H1 (cell line): ENCODE measurements at regions not wholly inside any gene's neighbourhood (a gene's known extent, or its start where the extent isn't known, plus 50 kb on each side); places are given as distances from the start of the nearest gene placed in this dataset.

Experiments used
- CTCF ChIA-PET: fragments of 300-600 bp; sonication (Branson Sonifier 250); formaldehyde crosslinking; loops from one replicate; lab custom pipeline; 2021; ENCODE audit not compliant: partially characterized antibody; lab: Charles Lee
- POLR2A ChIA-PET: fragments of 300-600 bp; sonication (Branson Sonifier 250); formaldehyde crosslinking; loops from one replicate; lab custom pipeline; 2021; ENCODE audit warnings: inconsistent platforms; ENCODE audit not compliant: partially characterized antibody; lab: Charles Lee
- DNase-seq, 2 experiments: peaks; one replicate each; pipeline versions ENCODE4 v3.0.0 to v3.0.0-alpha.2; 2010 to 2022; ENCODE audit warnings: low spot score in 2 of 2, low read depth in 1 of 2, mixed read lengths in 1 of 2
- FAIRE-seq: peaks from 2 replicates; lab custom pipeline; 2011; peaks lifted over from hg19 to GRCh38; lab: Jason Lieb, UNC
- H2AFZ ChIP-seq: 2 replicates; pipeline ENCODE4 v1.8.1; 2012; ENCODE audit warnings: low read length, inconsistent platforms
- H2AK5ac ChIP-seq: 2 replicates; pipeline ENCODE4 v1.6.1; 2013; ENCODE audit warnings: low read depth, low read length
- H2BK120ac ChIP-seq: replicated peaks from 2 replicates; pipeline ENCODE3; 2013; ENCODE audit warnings: low read depth, low read length, inconsistent platforms
- H2BK12ac ChIP-seq: 2 replicates; pipeline ENCODE4 v1.6.1; 2013; ENCODE audit warnings: low read depth, low read length
- H2BK15ac ChIP-seq: 2 replicates; pipeline ENCODE4 v1.6.1; 2013; ENCODE audit warnings: low read length
- H2BK20ac ChIP-seq: 2 replicates; pipeline ENCODE4 v1.6.1; 2013; ENCODE audit warnings: low read length
- H2BK5ac ChIP-seq: 2 replicates; pipeline ENCODE4 v1.6.1; 2013; ENCODE audit warnings: low read depth, low read length
- H3K14ac ChIP-seq: 2 replicates; pipeline ENCODE4 v1.6.1; 2013; ENCODE audit warnings: inconsistent platforms; ENCODE audit not compliant: insufficient read length
- H3K18ac ChIP-seq: 2 replicates; pipeline ENCODE4 v1.6.1; 2013; ENCODE audit warnings: low read length; ENCODE audit errors: extremely low read depth
- H3K23ac ChIP-seq: 2 replicates; pipeline ENCODE4 v1.6.1; 2013; ENCODE audit warnings: inconsistent platforms; ENCODE audit not compliant: insufficient read length
- H3K23me2 ChIP-seq: 2 replicates; pipeline ENCODE4 v1.6.1; 2013; ENCODE audit warnings: low read depth, low read length
- H3K27ac ChIP-seq: 2 replicates; pipeline ENCODE4 v1.6.1; 2011; ENCODE audit warnings: low read depth, low read length, inconsistent platforms
- H3K27me3 ChIP-seq, 4 experiments: replicated peaks in 1 of 4; 1 replicate in 1 of 4; 2 replicates in 3 of 4; pipeline versions ENCODE4 v1.6.1 to v1.8.1; 2011 to 2013; ENCODE audit warnings: low read length in 3 of 4, mild to moderate bottlenecking in 3 of 4, inconsistent platforms in 2 of 4, mixed read lengths in 2 of 4, moderate library complexity in 1 of 4; ENCODE audit not compliant: control insufficient read depth in 3 of 4, insufficient read depth in 3 of 4; ENCODE audit errors: extremely low read depth in 1 of 4
- H3K36me3 ChIP-seq, 4 experiments: 2 replicates each; pipeline versions ENCODE4 v1.6.1 to v1.8.1; 2011 to 2013; ENCODE audit warnings: mild to moderate bottlenecking in 4 of 4, low read length in 3 of 4, moderate library complexity in 2 of 4, control low read depth in 1 of 4, inconsistent platforms in 1 of 4; ENCODE audit not compliant: insufficient read depth in 4 of 4, control insufficient read depth in 2 of 4
- H3K4ac ChIP-seq: replicated peaks from 2 replicates; pipeline ENCODE3; 2013; ENCODE audit warnings: low read length, low read depth, mixed read lengths, inconsistent platforms; ENCODE audit not compliant: insufficient read length
- H3K4me1 ChIP-seq, 4 experiments: replicated peaks in 1 of 4; 1 replicate in 1 of 4; 2 replicates in 3 of 4; pipeline versions ENCODE4 v1.6.1 to v1.8.1; 2011 to 2013; ENCODE audit warnings: low read length in 3 of 4, inconsistent platforms in 2 of 4, mixed read lengths in 1 of 4; ENCODE audit not compliant: insufficient read depth in 4 of 4, control insufficient read depth in 3 of 4
- H3K4me2 ChIP-seq, 2 experiments: 2 replicates each; pipeline versions ENCODE4 v1.6.1 to v1.8.1; 2011 to 2013; ENCODE audit warnings: low read depth in 2 of 2, low read length in 2 of 2, control low read depth in 1 of 2, inconsistent platforms in 1 of 2, mild to moderate bottlenecking in 1 of 2; ENCODE audit not compliant: insufficient read depth in 1 of 2
- H3K4me3 ChIP-seq, 4 experiments: fragments of 200-600, 300-600 bp in 1 of 4; sonication (generic), shearing (Covaris generic), sonication (Bioruptor Twin) in 1 of 4; 2 replicates each; pipeline versions ENCODE4 v1.5.1 to v1.8.1; 2011 to 2016; ENCODE audit warnings: low read length in 4 of 4, low read depth in 3 of 4, control low read depth in 2 of 4, inconsistent platforms in 2 of 4, mild to moderate bottlenecking in 2 of 4, mixed read lengths in 1 of 4, moderate library complexity in 1 of 4; ENCODE audit not compliant: insufficient read depth in 2 of 4; ENCODE audit errors: extremely low read depth in 1 of 4
- H3K56ac ChIP-seq: replicated peaks from 2 replicates; pipeline ENCODE3; 2013; ENCODE audit warnings: low read depth, mild to moderate bottlenecking, mixed read lengths, low read length, inconsistent platforms; ENCODE audit not compliant: insufficient read length
- H3K79me1 ChIP-seq: 2 replicates; pipeline ENCODE4 v1.6.1; 2013; ENCODE audit warnings: low read depth, low read length, control low read depth
- H3K79me2 ChIP-seq, 2 experiments: 2 replicates each; pipeline versions ENCODE4 v1.6.1 to v1.8.1; 2012 to 2013; ENCODE audit warnings: low read length in 2 of 2, mild to moderate bottlenecking in 2 of 2, inconsistent platforms in 1 of 2; ENCODE audit not compliant: insufficient read depth in 2 of 2, control insufficient read depth in 1 of 2
- H3K9ac ChIP-seq, 4 experiments: replicated peaks in 1 of 4; 1 replicate in 1 of 4; 2 replicates in 3 of 4; pipeline versions ENCODE4 v1.6.1 to v1.8.1; 2011 to 2013; ENCODE audit warnings: low read depth in 3 of 4, low read length in 3 of 4, control low read depth in 2 of 4, mild to moderate bottlenecking in 2 of 4, moderate library complexity in 2 of 4, inconsistent platforms in 1 of 4; ENCODE audit errors: extremely low read depth in 1 of 4
- H3K9me3 ChIP-seq, 2 experiments: 2 replicates each; pipeline versions ENCODE4 v1.6.1 to v1.8.1; 2012 to 2013; ENCODE audit warnings: mild to moderate bottlenecking in 2 of 2, moderate library complexity in 2 of 2, control low read depth in 1 of 2, inconsistent platforms in 1 of 2, low read depth in 1 of 2, low read length in 1 of 2, mixed read lengths in 1 of 2; ENCODE audit not compliant: insufficient read depth in 2 of 2
- H4K20me1 ChIP-seq, 2 experiments: replicated peaks in 1 of 2; 2 replicates each; pipeline versions ENCODE3 to v1.8.1; 2011 to 2013; ENCODE audit warnings: inconsistent platforms in 2 of 2, low read length in 2 of 2, mild to moderate bottlenecking in 1 of 2; ENCODE audit not compliant: insufficient read depth in 2 of 2, control insufficient read depth in 1 of 2
- H4K5ac ChIP-seq: 2 replicates; pipeline ENCODE4 v1.6.1; 2013; ENCODE audit warnings: low read length, low read depth, mixed read lengths, inconsistent platforms; ENCODE audit not compliant: insufficient read length
- H4K8ac ChIP-seq: 2 replicates; pipeline ENCODE4 v1.8.0; 2013; ENCODE audit warnings: mild to moderate bottlenecking, moderate library complexity, low read length, inconsistent platforms; ENCODE audit not compliant: insufficient read depth; ENCODE audit errors: extremely low read depth
- H4K91ac ChIP-seq: replicated peaks from 2 replicates; pipeline ENCODE3; 2013; ENCODE audit warnings: low read length, mixed read lengths, inconsistent platforms; ENCODE audit not compliant: insufficient read length
- BCL11A ChIP-seq, 2 experiments: IDR thresholded peaks; one replicate each; pipeline ENCODE4 v1.6.1; 2011; ENCODE audit warnings: low read depth in 2 of 2, low read length in 2 of 2, mild to moderate bottlenecking in 2 of 2
- CBX8 ChIP-seq: fragments of 300-800, 300-1000 bp; sonication (generic); IDR thresholded peaks from 2 replicates; pipeline ENCODE4 v1.7.1; 2016; ENCODE audit warnings: low read depth, low read length, borderline replicate concordance
- CEBPB ChIP-seq: IDR thresholded peaks from 2 replicates; pipeline ENCODE4 v1.6.1; 2012; ENCODE audit warnings: low read depth, low read length
- HDAC6 ChIP-seq: IDR thresholded peaks from one replicate; pipeline ENCODE4 v1.7.1; 2012; ENCODE audit warnings: low read depth, mild to moderate bottlenecking, inconsistent platforms, low read length, moderate library complexity
- JUN ChIP-seq: IDR thresholded peaks from 2 replicates; pipeline ENCODE4 v1.6.1; 2011; ENCODE audit warnings: low read depth, mild to moderate bottlenecking, improper control_type of control experiment, low read length
- RFX5 ChIP-seq: IDR thresholded peaks from 2 replicates; pipeline ENCODE4 v1.6.1; 2011; ENCODE audit warnings: low read depth, low read length, improper control_type of control experiment, borderline replicate concordance
- RNF2 ChIP-seq: fragments of 200-900, 300-1000 bp; sonication (generic); IDR thresholded peaks from 2 replicates; pipeline ENCODE4 v1.7.1; 2016; ENCODE audit warnings: borderline replicate concordance, low read depth, mild to moderate bottlenecking, antibody characterized with exemption, low read length; ENCODE audit not compliant: poor library complexity, severe bottlenecking; ENCODE audit errors: missing control alignments
- SAP30 ChIP-seq: fragments of 300-600 bp; sonication (generic); IDR thresholded peaks from 2 replicates; pipeline ENCODE4 v1.7.1; 2012; ENCODE audit warnings: low read length, moderate library complexity, mild to moderate bottlenecking, inconsistent platforms; ENCODE audit not compliant: insufficient read depth, insufficient replicate concordance
- SIRT6 ChIP-seq: IDR thresholded peaks from one replicate; pipeline ENCODE4 v1.7.1; 2012; ENCODE audit warnings: low read length, inconsistent platforms
- SIX5 ChIP-seq: IDR thresholded peaks from 2 replicates; pipeline ENCODE4 v1.6.1; 2011; ENCODE audit warnings: mild to moderate bottlenecking, low read depth, low read length
- TAF1 ChIP-seq: IDR thresholded peaks from 2 replicates; pipeline ENCODE4 v1.6.1; 2011; ENCODE audit warnings: mild to moderate bottlenecking, low read depth, low read length
- TAF7 ChIP-seq: optimal IDR thresholded peaks from 2 replicates; pipeline ENCODE3; 2011; ENCODE audit warnings: low read depth, mild to moderate bottlenecking, inconsistent platforms, low read length, moderate library complexity, borderline replicate concordance
- WGBS, 2 experiments: shearing (Covaris generic) in 1 of 2; methylation state at CpG; one replicate each; pipeline versions ENCODE4 v1.1.6 to v1.1.7; 2013 to 2015; ENCODE audit warnings: low lambda C conversion rate in 2 of 2, mixed read lengths in 2 of 2, inconsistent platforms in 1 of 2, low coverage in 1 of 2, missing lambda C conversion rate in 1 of 2; ENCODE audit not compliant: insufficient replicate concordance in 2 of 2, insufficient coverage in 1 of 2, insufficient read length in 1 of 2; ENCODE audit errors: extremely low coverage in 1 of 2, missing lambda C conversion rate in 1 of 2; 5-methylcytosine and 5-hydroxymethylcytosine counted together
- TF ChIP-seq, protein P1 (sequence below): IDR thresholded peaks from 2 replicates; pipeline ENCODE4 v1.6.1; 2012; ENCODE audit warnings: inconsistent platforms

- POLR2A ChIA-PET: interaction anchor here (0.8 kb wide), 1 partner anchor 76 kb away, joined by 3 read pairs; the partner anchor contains the start of gene BTG1
- H2BK12ac ChIP-seq: no peak overlapping the region
- TF ChIP-seq JUN: no peak
- TF ChIP-seq RNF2: no peak
- TF ChIP-seq, protein P1, sequence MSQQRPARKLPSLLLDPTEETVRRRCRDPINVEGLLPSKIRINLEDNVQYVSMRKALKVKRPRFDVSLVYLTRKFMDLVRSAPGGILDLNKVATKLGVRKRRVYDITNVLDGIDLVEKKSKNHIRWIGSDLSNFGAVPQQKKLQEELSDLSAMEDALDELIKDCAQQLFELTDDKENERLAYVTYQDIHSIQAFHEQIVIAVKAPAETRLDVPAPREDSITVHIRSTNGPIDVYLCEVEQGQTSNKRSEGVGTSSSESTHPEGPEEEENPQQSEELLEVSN: no peak
- TF ChIP-seq SIX5: no peak
- TF ChIP-seq SIRT6: no peak
- no peak for TF ChIP-seq BCL11A (IDR thresholded peaks at IDR 0.05; ENCODE audit: low read depth in 2 of 2, low read length in 2 of 2)
- no peak for TF ChIP-seq CBX8
- TF ChIP-seq RFX5: no peak
- no peak for TF ChIP-seq TAF1
- no peak for TF ChIP-seq TAF7
- TF ChIP-seq CEBPB: no peak
- no peak for TF ChIP-seq SAP30
- no peak for TF ChIP-seq HDAC6
Measured at GRCh38 chr12:92221656-92222315, 76.1 kb upstream of the BTG1 start.

More at GRCh38 chr12:92221656-92222315, 76.1 kb upstream of the BTG1 start:
- no peaks in the 10 kb centered on the region for H3K36me3 ChIP-seq
- H2BK20ac ChIP-seq: no peak overlapping the region
- H2BK5ac ChIP-seq: no peak overlapping the region
- no peak overlapping the region for H3K9ac ChIP-seq
- DNase-seq (no peak), FAIRE-seq (no peak)
- H3K79me2 ChIP-seq: no peaks in the 10 kb centered on the region
- no peaks in the 10 kb centered on the region for H3K27me3 ChIP-seq
- H3K23me2 ChIP-seq: no peaks in the 10 kb centered on the region
- WGBS, 2 experiments: 87% methylated on average over 5 of the region's 5 CpGs; no CpG with 5 or more reads in 1 of the 2 experiments
- H3K18ac ChIP-seq: no peak overlapping the region
- no peak overlapping the region for H3K27ac ChIP-seq
- H3K4me3 ChIP-seq: no peak overlapping the region
- H3K79me1 ChIP-seq: no peaks in the 10 kb centered on the region
- no peak overlapping the region for H2AK5ac ChIP-seq
- no peak overlapping the region for H4K8ac ChIP-seq
- H2AFZ ChIP-seq: no peak overlapping the region
- no peak overlapping the region for H4K5ac ChIP-seq
- peaks cover 0 to 11% (median 3%) of the 10 kb centered on the region in 4 experiments; a peak in 2 of 7 replicates for H3K4me1 ChIP-seq
- no peak overlapping the region for H3K4me2 ChIP-seq
- H2BK15ac ChIP-seq: no peak overlapping the region
- no peak overlapping the region for H2BK120ac ChIP-seq
- no peak overlapping the region for H4K91ac ChIP-seq
- H3K9me3 ChIP-seq: no peaks in the 10 kb centered on the region
- H3K23ac ChIP-seq: no peak overlapping the region
- no peak overlapping the region for H3K4ac ChIP-seq
- no peaks in the 10 kb centered on the region for H4K20me1 ChIP-seq
- no peak overlapping the region for H3K56ac ChIP-seq
- H3K14ac ChIP-seq: no peak overlapping the region
- CTCF ChIA-PET: interaction anchor here (0.9 kb wide), 1 partner anchor 38 kb away, joined by 3 read pairs; no protein-coding TSS in a partner anchor
